CD14-positive monocyte (primary cell): ENCODE measurements at regions not wholly inside any gene's neighbourhood (a gene's known extent, or its start where the extent isn't known, plus 50 kb on each side); places are given as distances from the start of the nearest gene placed in this dataset.

ENCODE experiments used
- DNase-seq, 3 donors: peaks; one replicate each; pipeline ENCODE4 v3.0.0-alpha.2; 2011 to 2022
- H2AFZ ChIP-seq: 2 replicates; pipeline ENCODE4 v1.6.0; 2012; ENCODE audit warnings: mild to moderate bottlenecking, low read depth, low read length, inconsistent platforms; ENCODE audit not compliant: insufficient read depth, poor library complexity, severe bottlenecking
- H3K27ac ChIP-seq, 2 donors: 1 replicate in 1 of 2; 2 replicates in 1 of 2; pipeline ENCODE4 v1.5.1; 2012 to 2013; ENCODE audit warnings: low read length in 2 of 2, control low read depth in 1 of 2, inconsistent platforms in 1 of 2, low read depth in 1 of 2, mild to moderate bottlenecking in 1 of 2
- H3K27me3 ChIP-seq, 2 donors: one replicate each; pipeline versions ENCODE4 v1.6.0 to v1.6.1; 2011 to 2013; ENCODE audit warnings: low read length in 2 of 2; ENCODE audit not compliant: control insufficient read depth in 2 of 2, insufficient read depth in 2 of 2
- H3K36me3 ChIP-seq, 2 donors: replicated peaks in 1 of 2; 1 replicate in 1 of 2; 2 replicates in 1 of 2; pipeline versions ENCODE4 v1.5.1 to v1.6.1; 2012 to 2013; ENCODE audit warnings: low read length in 2 of 2, control low read depth in 1 of 2, inconsistent platforms in 1 of 2, mild to moderate bottlenecking in 1 of 2; ENCODE audit not compliant: insufficient read depth in 2 of 2, control insufficient read depth in 1 of 2
- H3K4me1 ChIP-seq, 2 donors: 1 replicate in 1 of 2; 2 replicates in 1 of 2; pipeline versions ENCODE4 v1.5.1 to v1.6.1; 2012 to 2013; ENCODE audit warnings: low read length in 2 of 2, control low read depth in 1 of 2, inconsistent platforms in 1 of 2, mild to moderate bottlenecking in 1 of 2, moderate library complexity in 1 of 2; ENCODE audit not compliant: insufficient read depth in 2 of 2, control insufficient read depth in 1 of 2
- H3K4me2 ChIP-seq: replicated peaks from 2 replicates; pipeline ENCODE3; 2012; ENCODE audit warnings: low read length, moderate library complexity, mild to moderate bottlenecking; ENCODE audit not compliant: poor library complexity, severe bottlenecking; ENCODE audit errors: extremely low read depth
- H3K4me3 ChIP-seq, 3 experiments: fragments of 200-600 bp in 1 of 3; sonication (generic) in 1 of 3; replicated peaks in 1 of 3; 1 replicate in 2 of 3; 2 replicates in 1 of 3; pipeline ENCODE4 v1.5.1; 2011 to 2013; ENCODE audit warnings: low read length in 3 of 3, mild to moderate bottlenecking in 3 of 3, control low read depth in 2 of 3, low read depth in 2 of 3, inconsistent platforms in 1 of 3, moderate library complexity in 1 of 3
- H3K79me2 ChIP-seq: 2 replicates; pipeline ENCODE4 v1.6.0; 2012; ENCODE audit warnings: mild to moderate bottlenecking, control low read depth, inconsistent platforms, low read length, moderate library complexity; ENCODE audit not compliant: insufficient read depth
- H3K9ac ChIP-seq: 2 replicates; pipeline ENCODE4 v1.6.0; 2017; ENCODE audit warnings: low read length, mild to moderate bottlenecking; ENCODE audit not compliant: insufficient read depth, poor library complexity, severe bottlenecking
- H3K9me3 ChIP-seq, 2 donors: replicated peaks in 1 of 2; 1 replicate in 1 of 2; 2 replicates in 1 of 2; pipeline versions ENCODE4 v1.5.1 to v1.6.1; 2012 to 2013; ENCODE audit warnings: low read length in 2 of 2, control low read depth in 1 of 2; ENCODE audit not compliant: control insufficient read depth in 1 of 2, insufficient read depth in 1 of 2
- H4K20me1 ChIP-seq: 2 replicates; pipeline ENCODE4 v1.6.0; 2012; ENCODE audit warnings: mild to moderate bottlenecking, low read length, control low read depth, moderate library complexity; ENCODE audit not compliant: insufficient read depth
- H3K27ac Mint-ChIP-seq, 7 donors: one replicate each; pipeline ENCODE4 v1.8.0; 2020; ENCODE audit warnings: mild to moderate bottlenecking in 7 of 7, mixed read lengths in 7 of 7, moderate library complexity in 6 of 7, inconsistent platforms in 2 of 7
- H3K27me3 Mint-ChIP-seq, 3 donors: one replicate each; pipeline ENCODE4 v1.8.0; 2021 to 2022; ENCODE audit warnings: low read depth in 3 of 3, mild to moderate bottlenecking in 3 of 3, mixed read lengths in 3 of 3, moderate library complexity in 3 of 3, inconsistent platforms in 1 of 3
- H3K36me3 Mint-ChIP-seq, 2 donors: one replicate each; pipeline ENCODE4 v1.8.0; 2020; ENCODE audit warnings: mixed read lengths in 2 of 2, inconsistent platforms in 1 of 2, mild to moderate bottlenecking in 1 of 2
- H3K4me1 Mint-ChIP-seq: one replicate; pipeline ENCODE4 v1.8.0; 2020; ENCODE audit warnings: mild to moderate bottlenecking, mixed read lengths
- H3K4me3 Mint-ChIP-seq, 2 donors: one replicate each; pipeline ENCODE4 v1.8.0; 2020; ENCODE audit warnings: mild to moderate bottlenecking in 2 of 2, mixed read lengths in 2 of 2, moderate library complexity in 1 of 2
- H3K9me3 Mint-ChIP-seq, 7 donors: one replicate each; pipeline ENCODE4 v1.8.0; 2020 to 2022; ENCODE audit warnings: mixed read lengths in 7 of 7, mild to moderate bottlenecking in 6 of 7, moderate library complexity in 6 of 7, inconsistent platforms in 2 of 7
- CTCF ChIP-seq: fragments of 200-600 bp; IDR thresholded peaks from one replicate; pipeline ENCODE4 v1.8.0; 2022; ENCODE audit warnings: antibody characterized with exemption, mild to moderate bottlenecking
- WGBS: methylation state at CpG from one replicate; pipeline ENCODE4 v1.1.5; 2013; ENCODE audit warnings: missing lambda C conversion rate; ENCODE audit not compliant: insufficient coverage; 5-methylcytosine and 5-hydroxymethylcytosine counted together
- intact Hi-C, 2 donors: fragments of 100-400 bp; cut with micrococcal nuclease; formaldehyde crosslinking; loops; one replicate each; pipeline versions ENCODE4 v1.15.0 to v1.15.1; 2023

- Histone ChIP-seq H3K36me3 (peaks cover 0 to 10% of the 10 kb centered on the region in 2 donors), H4K20me1 (peaks cover 6% of the 10 kb centered on the region), H3K79me2 (no peaks in the 10 kb centered on the region), H3K27ac (no peak overlapping the region), H3K9ac (no peak overlapping the region), H3K4me1 (no peaks in the 10 kb centered on the region), H3K27me3 (no peaks in the 10 kb centered on the region), H3K9me3 (peaks cover 0 to 4% of the 10 kb centered on the region in 2 donors), H3K4me2 (no peak overlapping the region), H3K4me3 (no peak overlapping the region), H2AFZ (no peak overlapping the region)
- Mint-ChIP-seq H3K9me3 (peaks cover 1 to 10% (median 3%) of the 10 kb centered on the region in 7 donors), H3K4me1 (no peaks in the 10 kb centered on the region), H3K27me3 (no peaks in the 10 kb centered on the region), H3K4me3 (no peak overlapping the region), H3K27ac (no peak overlapping the region), H3K36me3 (peaks cover 3 to 13% of the 10 kb centered on the region in 2 donors)
- intact Hi-C loops, result no loop called here
- no CpG with 5 or more reads among the region's 2 CpGs for WGBS
- no peak for TF ChIP-seq CTCF
- no peak for DNase-seq
These were observed 68.6 kb upstream of the TMEM168 start for GRCh38 chr7:112858838-112859237.

- H3K4me3 ChIP-seq, result no peak overlapping the region
- H3K36me3 ChIP-seq, result peaks cover 0 to 6% of the 10 kb centered on the region in 2 donors
- no peaks in the 10 kb centered on the region for H3K27me3 ChIP-seq
- no peaks in the 10 kb centered on the region for H3K79me2 ChIP-seq
- H3K27ac ChIP-seq, result no peak overlapping the region
- TF ChIP-seq CTCF, result no peak
- DNase-seq, result no peak
- no peaks in the 10 kb centered on the region for H3K4me1 Mint-ChIP-seq
- WGBS, result 100% methylated on average over 2 of the region's 3 CpGs
- no peak overlapping the region for H3K27ac Mint-ChIP-seq
- H3K36me3 Mint-ChIP-seq, result peaks cover 11 to 12% of the 10 kb centered on the region in 2 donors
- H4K20me1 ChIP-seq, result peaks cover 6% of the 10 kb centered on the region
- no peak overlapping the region for H2AFZ ChIP-seq
- H3K4me1 ChIP-seq, result no peaks in the 10 kb centered on the region
- H3K9ac ChIP-seq, result no peak overlapping the region
- no peak overlapping the region for H3K4me2 ChIP-seq
- H3K9me3 ChIP-seq, result no peaks in the 10 kb centered on the region
- H3K4me3 Mint-ChIP-seq, result no peak overlapping the region
- intact Hi-C loops, result no loop called here
- no peaks in the 10 kb centered on the region for H3K27me3 Mint-ChIP-seq
- H3K9me3 Mint-ChIP-seq, result peaks cover 0 to 4% (median 0%) of the 10 kb centered on the region in 7 donors
These were observed 65.0 kb upstream of the TMEM168 start for GRCh38 chr7:112855227-112855626.
